OCI-LY1 (cell line): ENCODE measurements at regions not wholly inside any gene's neighbourhood (a gene's known extent, or its start where the extent isn't known, plus 50 kb on each side); places are given as distances from the start of the nearest gene placed in this dataset.

ENCODE experiments used
- EZH2 ChIP-seq: fragments of 200-600 bp; sonication (generic), shearing (Covaris generic); IDR thresholded peaks from 2 replicates; pipeline ENCODE4 v1.8.0; 2017; ENCODE audit warnings: borderline replicate concordance, mixed run types, mild to moderate bottlenecking, antibody characterized with exemption, low read length, moderate library complexity, mixed read lengths
- TF ChIP-seq, protein P1 (sequence below): fragments of 200-600 bp; sonication (generic), shearing (Covaris generic); IDR thresholded peaks from 2 replicates; pipeline ENCODE4 v1.5.1; 2017; ENCODE audit warnings: mild to moderate bottlenecking, antibody characterized with exemption, low read length, moderate library complexity, mixed read lengths

DNA sequence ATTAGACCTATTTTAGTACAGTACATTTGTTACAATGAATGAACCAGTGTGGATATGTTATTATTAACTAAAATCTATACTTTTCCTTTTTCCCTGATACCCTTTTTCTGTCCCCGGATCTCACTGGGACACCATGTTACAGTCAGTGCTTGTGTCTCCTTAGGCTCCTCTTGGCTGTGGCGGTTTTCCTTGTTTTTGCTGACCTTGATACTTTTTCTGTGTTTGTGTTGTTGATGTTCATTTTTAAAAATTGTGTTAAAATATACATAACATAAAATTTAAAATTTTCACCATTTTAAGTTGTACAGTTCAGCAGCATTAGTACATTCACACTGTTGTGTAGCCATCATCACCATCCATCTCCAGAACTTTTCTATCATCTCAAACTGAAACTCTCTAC lies 54.2 kb upstream of the OSBPL3 start:
- TF ChIP-seq, protein P1, sequence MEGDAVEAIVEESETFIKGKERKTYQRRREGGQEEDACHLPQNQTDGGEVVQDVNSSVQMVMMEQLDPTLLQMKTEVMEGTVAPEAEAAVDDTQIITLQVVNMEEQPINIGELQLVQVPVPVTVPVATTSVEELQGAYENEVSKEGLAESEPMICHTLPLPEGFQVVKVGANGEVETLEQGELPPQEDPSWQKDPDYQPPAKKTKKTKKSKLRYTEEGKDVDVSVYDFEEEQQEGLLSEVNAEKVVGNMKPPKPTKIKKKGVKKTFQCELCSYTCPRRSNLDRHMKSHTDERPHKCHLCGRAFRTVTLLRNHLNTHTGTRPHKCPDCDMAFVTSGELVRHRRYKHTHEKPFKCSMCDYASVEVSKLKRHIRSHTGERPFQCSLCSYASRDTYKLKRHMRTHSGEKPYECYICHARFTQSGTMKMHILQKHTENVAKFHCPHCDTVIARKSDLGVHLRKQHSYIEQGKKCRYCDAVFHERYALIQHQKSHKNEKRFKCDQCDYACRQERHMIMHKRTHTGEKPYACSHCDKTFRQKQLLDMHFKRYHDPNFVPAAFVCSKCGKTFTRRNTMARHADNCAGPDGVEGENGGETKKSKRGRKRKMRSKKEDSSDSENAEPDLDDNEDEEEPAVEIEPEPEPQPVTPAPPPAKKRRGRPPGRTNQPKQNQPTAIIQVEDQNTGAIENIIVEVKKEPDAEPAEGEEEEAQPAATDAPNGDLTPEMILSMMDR, result no peak
- TF ChIP-seq EZH2, result no peak
